ENCODE measurements at regions not wholly inside any gene's neighbourhood (a gene's known extent, or its start where the extent isn't known, plus 50 kb on each side); places are given as distances from the start of the nearest gene placed in this dataset.

GRCh38 chr13:25034173-25034572 lies 61.8 kb upstream of the PABPC3 start:
- TF ChIP-seq POLR2AphosphoS5 (IDR thresholded peaks at IDR 0.05) (no peak), CTCF (IDR thresholded peaks at IDR 0.05) (no peak)

All from suprapubic skin (tissue), 3 donors.